ENCODE measurements at regions not wholly inside any gene's neighbourhood (a gene's known extent, or its start where the extent isn't known, plus 50 kb on each side); places are given as distances from the start of the nearest gene placed in this dataset.

GRCh38 chr1:221794935-221795334 lies 53.0 kb upstream of the DUSP10 start:
- Mint-ChIP-seq H3K4me1 (ENCODE audit: low read depth) (no peaks in the 10 kb centered on the region), H3K9me3 (ENCODE audit: low read depth) (peaks cover 5% of the 10 kb centered on the region), H3K4me3 (ENCODE audit: low read depth) (no peak overlapping the region), H3K27me3 (peaks cover 5% of the 10 kb centered on the region), H3K36me3 (ENCODE audit: insufficient read depth) (no peaks in the 10 kb centered on the region), H3K27ac (no peak overlapping the region)
- no peak for DNase-seq (ENCODE audit: low spot score, unreplicated experiment)
- TF ChIP-seq CTCF (IDR thresholded peaks at IDR 0.05; ENCODE audit: unreplicated experiment), result no peak

DNA sequence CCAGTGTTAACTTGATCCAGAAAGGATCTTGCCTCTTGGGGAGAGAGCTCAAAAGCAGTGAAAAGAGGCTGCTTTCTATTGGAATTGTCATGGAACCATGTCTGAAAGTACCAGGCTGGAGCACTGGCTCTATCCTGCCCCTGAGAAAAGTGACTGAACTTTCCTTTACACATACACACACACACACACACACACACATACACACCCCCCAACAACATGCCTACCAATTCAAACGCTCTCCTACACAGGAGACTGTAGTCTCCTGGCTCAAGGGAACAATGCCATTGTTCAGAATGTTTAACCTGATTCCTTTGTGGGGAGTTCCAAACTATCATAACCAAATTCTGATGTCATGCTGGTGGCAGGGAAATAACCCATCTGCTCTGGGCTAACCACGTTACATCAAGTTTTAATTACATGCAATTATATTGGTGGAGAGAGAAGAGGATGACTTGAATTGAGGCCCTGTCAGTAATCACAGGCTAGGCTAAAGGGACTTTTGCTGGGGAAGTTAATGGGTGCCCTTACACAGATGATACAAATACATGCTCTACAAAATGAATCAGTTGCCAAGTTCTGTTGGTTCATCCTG lies 52.3 kb upstream of the DUSP10 start:
- peaks cover 5% of the 10 kb centered on the region for H3K27me3 Mint-ChIP-seq
- no peaks in the 10 kb centered on the region for H3K4me1 Mint-ChIP-seq (ENCODE audit: low read depth)
- TF ChIP-seq CTCF (IDR thresholded peaks at IDR 0.05; ENCODE audit: unreplicated experiment), result no peak
- H3K9me3 Mint-ChIP-seq (ENCODE audit: low read depth), result no peaks in the 10 kb centered on the region
- no peak overlapping the region for H3K27ac Mint-ChIP-seq
- H3K36me3 Mint-ChIP-seq (ENCODE audit: insufficient read depth), result no peaks in the 10 kb centered on the region
- no peak overlapping the region for H3K4me3 Mint-ChIP-seq (ENCODE audit: low read depth)
- DNase-seq (ENCODE audit: low spot score, unreplicated experiment), result no peak

GRCh38 chr1:221793439-221794078 lies 51.7 kb upstream of the DUSP10 start:
- DNase-seq (ENCODE audit: low spot score, unreplicated experiment), result no peak
- no peaks in the 10 kb centered on the region for H3K9me3 Mint-ChIP-seq (ENCODE audit: low read depth)
- H3K4me3 Mint-ChIP-seq (ENCODE audit: low read depth), result no peak overlapping the region
- H3K27me3 Mint-ChIP-seq, result peaks cover 5% of the 10 kb centered on the region
- H3K36me3 Mint-ChIP-seq (ENCODE audit: insufficient read depth), result no peaks in the 10 kb centered on the region
- no peaks in the 10 kb centered on the region for H3K4me1 Mint-ChIP-seq (ENCODE audit: low read depth)
- no peak for TF ChIP-seq CTCF (IDR thresholded peaks at IDR 0.05; ENCODE audit: unreplicated experiment)
- no peak overlapping the region for H3K27ac Mint-ChIP-seq

GRCh38 chr1:221791846-221792245 lies 50.0 kb upstream of the DUSP10 start:
- TF ChIP-seq CTCF (IDR thresholded peaks at IDR 0.05; ENCODE audit: unreplicated experiment), result no peak
- no peaks in the 10 kb centered on the region for H3K36me3 Mint-ChIP-seq (ENCODE audit: insufficient read depth)
- no peaks in the 10 kb centered on the region for H3K4me1 Mint-ChIP-seq (ENCODE audit: low read depth)
- no peak overlapping the region for H3K4me3 Mint-ChIP-seq (ENCODE audit: low read depth)
- H3K9me3 Mint-ChIP-seq (ENCODE audit: low read depth), result no peaks in the 10 kb centered on the region
- DNase-seq (ENCODE audit: low spot score, unreplicated experiment), result no peak
- peaks cover 5% of the 10 kb centered on the region for H3K27me3 Mint-ChIP-seq
- no peak overlapping the region for H3K27ac Mint-ChIP-seq
